GM12878 (cell line): ENCODE measurements at regions not wholly inside any gene's neighbourhood (a gene's known extent, or its start where the extent isn't known, plus 50 kb on each side); places are given as distances from the start of the nearest gene placed in this dataset.

ENCODE experiments used
- ATAC-seq: fragments of 200-7000 bp; cut with Tn5 transposase; 3 replicates; pipeline ENCODE4 v1.9.1; 2020; ENCODE audit warnings: mild to moderate bottlenecking, moderate library complexity
- BruUV-seq: library from RNA; stranded (reverse); fragments of 400-500 nt; replicated peaks from 2 replicates; lab custom pipeline; 2021; lab: Mats Ljungman, UMichigan
- CTCF ChIA-PET: fragments of 300-600 bp; sonication (Branson Sonifier 250); formaldehyde crosslinking; extraction: SDS; loops from one replicate; lab custom pipeline; 2021; ENCODE audit warnings: inconsistent platforms; lab: Yijun Ruan, JAX
- POLR2A ChIA-PET: fragments of 350-600 bp; formaldehyde crosslinking; extraction: SDS; loops from one replicate; lab custom pipeline; 2021; ENCODE audit warnings: inconsistent platforms; lab: Charles Lee
- RAD21 ChIA-PET: fragments of 300-600 bp; sonication (Branson Sonifier 250); formaldehyde crosslinking; loops from one replicate; lab custom pipeline; 2023; ENCODE audit warnings: antibody characterized with exemption; ENCODE audit not compliant: unreplicated experiment; lab: Charles Lee
- SMC1A ChIA-PET: fragments of 300-600 bp; sonication (Branson Sonifier 250); formaldehyde crosslinking; loops from one replicate; lab custom pipeline; 2023; ENCODE audit not compliant: unreplicated experiment, uncharacterized antibody; lab: Charles Lee
- DNase-seq: peaks from one replicate; pipeline ENCODE4 v3.0.0-alpha.2; 2011; ENCODE audit warnings: low read depth, low spot score
- FAIRE-seq: peaks from 3 replicates; lab custom pipeline; 2011; peaks lifted over from hg19 to GRCh38; lab: Jason Lieb, UNC
- H2AFZ ChIP-seq: 2 replicates; pipeline ENCODE4 v1.6.0; 2011; ENCODE audit warnings: low read depth, low read length, control low read depth; ENCODE audit not compliant: control insufficient read depth
- H3K27ac ChIP-seq: 2 replicates; pipeline ENCODE4 v1.5.1; 2011; ENCODE audit warnings: control low read depth; ENCODE audit not compliant: control insufficient read depth, insufficient read depth
- H3K27me3 ChIP-seq, 2 experiments: replicated peaks in 1 of 2; 2 replicates each; pipeline versions ENCODE4 v1.6.0 to v1.6.1; 2011; ENCODE audit warnings: low read length in 1 of 2; ENCODE audit not compliant: control insufficient read depth in 2 of 2, insufficient read depth in 2 of 2
- H3K36me3 ChIP-seq, 2 experiments: 2 replicates each; pipeline ENCODE4 v1.5.1; 2011; ENCODE audit warnings: low read length in 1 of 2; ENCODE audit not compliant: control insufficient read depth in 2 of 2, insufficient read depth in 2 of 2
- H3K4me1 ChIP-seq: 2 replicates; pipeline ENCODE4 v1.6.1; 2011; ENCODE audit warnings: mild to moderate bottlenecking, low read length, moderate library complexity, mixed read lengths; ENCODE audit not compliant: control insufficient read depth, insufficient read depth
- H3K4me2 ChIP-seq: 2 replicates; pipeline ENCODE4 v1.6.0; 2011; ENCODE audit warnings: control low read depth; ENCODE audit not compliant: control insufficient read depth, insufficient read depth
- H3K4me3 ChIP-seq: fragments of 200-600 bp; sonication (generic); 2 replicates; pipeline ENCODE4 v1.5.1; 2016
- H3K79me2 ChIP-seq: 2 replicates; pipeline ENCODE4 v1.6.0; 2011; ENCODE audit warnings: low read length; ENCODE audit not compliant: control insufficient read depth, insufficient read depth
- H3K9ac ChIP-seq: 2 replicates; pipeline ENCODE4 v1.8.0; 2011; ENCODE audit warnings: low read length, control low read depth, mixed read lengths; ENCODE audit not compliant: control insufficient read depth, insufficient read depth
- H3K9me3 ChIP-seq: replicated peaks from 3 replicates; pipeline ENCODE4 v1.5.1; 2011; ENCODE audit warnings: mild to moderate bottlenecking, low read length; ENCODE audit not compliant: control insufficient read depth, insufficient read depth
- H4K20me1 ChIP-seq: 2 replicates; pipeline ENCODE4 v1.6.0; 2011; ENCODE audit not compliant: control insufficient read depth, insufficient read depth
- ASH2L ChIP-seq: fragments of 300-600, 200-600 bp; sonication (generic); IDR thresholded peaks from 2 replicates; pipeline ENCODE4 v1.6.1; 2017; ENCODE audit warnings: low read depth, mild to moderate bottlenecking, borderline replicate concordance
- ATF7 ChIP-seq: fragments of 450-650 bp; IDR thresholded peaks from 2 replicates; pipeline ENCODE4 v1.6.1; 2016; ENCODE audit warnings: low read depth, mild to moderate bottlenecking
- BHLHE40 ChIP-seq, 2 experiments: fragments of 450-650 bp in 1 of 2; IDR thresholded peaks; 2 replicates each; pipeline ENCODE4 v1.6.1; 2011 to 2017; ENCODE audit warnings: low read depth in 2 of 2, borderline replicate concordance in 1 of 2, improper control_type of control experiment in 1 of 2, low read length in 1 of 2, mild to moderate bottlenecking in 1 of 2
- CHD1 ChIP-seq: IDR thresholded peaks from 2 replicates; pipeline ENCODE4 v1.6.1; 2012; ENCODE audit warnings: low read depth, low read length, improper control_type of control experiment
- ETV6 ChIP-seq, 2 experiments: fragments of 450-650 bp in 1 of 2; IDR thresholded peaks in 1 of 2; conservative IDR thresholded peaks in 1 of 2; 2 replicates each; pipeline ENCODE4 v1.6.1; 2014; ENCODE audit warnings: antibody characterized with exemption in 1 of 2, borderline replicate concordance in 1 of 2, low read depth in 1 of 2, mild to moderate bottlenecking in 1 of 2, moderate library complexity in 1 of 2
- HCFC1 ChIP-seq: fragments of 150-350 bp; IDR thresholded peaks from 2 replicates; pipeline ENCODE4 v1.6.1; 2014; ENCODE audit warnings: low read length
- MYB ChIP-seq: fragments of 150-350 bp; IDR thresholded peaks from 2 replicates; pipeline ENCODE4 v1.6.1; 2014; ENCODE audit warnings: mild to moderate bottlenecking, low read depth, low read length, borderline replicate concordance
- NFYA ChIP-seq: IDR thresholded peaks from 2 replicates; pipeline ENCODE4 v1.6.1; 2011; ENCODE audit warnings: low read depth, mild to moderate bottlenecking, low read length, improper control_type of control experiment, borderline replicate concordance
- NR2C1 ChIP-seq: fragments of 450-650 bp; IDR thresholded peaks from 2 replicates; pipeline ENCODE4 v1.6.1; 2017; ENCODE audit warnings: antibody characterized with exemption, mild to moderate bottlenecking, moderate library complexity
- NR2F1 ChIP-seq: fragments of 450-650 bp; conservative IDR thresholded peaks from 2 replicates; pipeline ENCODE4 v1.6.1; 2017; ENCODE audit warnings: mild to moderate bottlenecking
- PAX5 ChIP-seq: IDR thresholded peaks from 2 replicates; pipeline ENCODE4 v1.6.1; 2011; ENCODE audit warnings: low read depth, low read length, borderline replicate concordance
- PML ChIP-seq: IDR thresholded peaks from 2 replicates; pipeline ENCODE4 v1.6.1; 2012; ENCODE audit warnings: low read length, inconsistent platforms
- SMAD5 ChIP-seq: IDR thresholded peaks from 2 replicates; pipeline ENCODE4 v1.6.1; 2016; ENCODE audit warnings: antibody characterized with exemption, low read depth
- SUZ12 ChIP-seq: fragments of 200-600 bp; sonication (generic); IDR thresholded peaks from one replicate; pipeline ENCODE4 v1.6.1; 2018; ENCODE audit warnings: antibody characterized with exemption, mild to moderate bottlenecking; ENCODE audit not compliant: unreplicated experiment
- ZZZ3 ChIP-seq: IDR thresholded peaks from 2 replicates; pipeline ENCODE4 v1.6.1; 2011; ENCODE audit warnings: low read depth; ENCODE audit not compliant: control insufficient read depth, insufficient read length
- WGBS: methylation state at CpG from one replicate; pipeline ENCODE4 v1.1.6; 2016; ENCODE audit warnings: low lambda C conversion rate; ENCODE audit not compliant: insufficient replicate concordance, insufficient coverage; ENCODE audit errors: missing lambda C conversion rate; 5-methylcytosine and 5-hydroxymethylcytosine counted together
- in situ Hi-C: fragments of 300-500 bp; cut with MboI; formaldehyde crosslinking; loops from 9 replicates; pipeline ENCODE4 v1.14.3; 2018; ENCODE audit warnings: mixed read lengths
- intact Hi-C: fragments of 100-400 bp; cut with micrococcal nuclease; formaldehyde crosslinking; loops from one replicate; pipeline ENCODE4 v1.14.2; 2022; ENCODE audit not compliant: unreplicated experiment
- TF ChIP-seq, protein P1 (sequence below), 3 experiments: IDR thresholded peaks in 2 of 3; conservative IDR thresholded peaks in 1 of 3; 2 replicates each; pipeline ENCODE4 v1.5.1; 2011; ENCODE audit warnings: low read depth in 3 of 3, low read length in 3 of 3, mild to moderate bottlenecking in 3 of 3, control low read depth in 2 of 3, moderate library complexity in 2 of 3, inconsistent platforms in 1 of 3, mixed read lengths in 1 of 3; ENCODE audit not compliant: control insufficient read depth in 2 of 3, insufficient read depth in 1 of 3; ENCODE audit errors: extremely low read depth in 1 of 3

DNA sequence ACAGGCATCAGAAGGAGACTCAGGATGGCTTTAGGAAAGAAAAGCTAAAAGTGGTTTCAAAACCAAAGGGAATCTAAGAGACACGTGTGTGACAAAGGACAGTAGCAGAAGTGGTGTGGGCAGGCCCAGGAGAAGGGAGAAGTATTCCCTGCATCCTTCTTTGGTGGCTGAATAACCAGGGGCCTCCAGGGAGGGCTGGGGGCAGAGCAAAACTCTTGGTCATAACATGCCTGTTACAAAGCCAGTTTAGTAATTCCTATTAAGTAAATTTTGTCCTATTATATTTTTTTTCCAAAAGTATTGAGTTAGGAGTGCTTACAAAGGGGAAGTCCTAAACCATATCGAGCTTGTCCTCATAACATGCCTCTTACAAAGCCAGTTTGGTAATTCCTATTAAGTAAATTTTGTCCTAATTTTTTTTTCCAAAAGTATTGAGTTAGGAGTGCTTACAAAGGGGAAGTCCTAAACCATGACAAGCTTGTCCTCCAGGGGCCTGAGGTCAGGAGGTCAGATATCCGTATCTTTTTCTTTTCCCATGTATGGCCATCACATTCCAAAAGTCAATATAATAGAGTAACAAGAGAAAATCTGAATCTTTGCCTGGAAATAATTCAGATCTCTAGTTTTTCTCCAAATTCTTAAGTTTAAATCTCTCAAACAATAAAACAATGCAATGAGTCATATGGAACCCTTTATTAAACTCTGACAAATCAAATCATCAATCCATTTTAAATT, 509.2 kb downstream of the LTN1 start:
- RAD21 ChIA-PET = no interaction called here
- Histone ChIP-seq H3K9ac (no peak overlapping the region), H3K79me2 (no peaks in the 10 kb centered on the region), H3K27me3 (no peaks in the 10 kb centered on the region), H3K4me3 (no peak overlapping the region), H4K20me1 (no peaks in the 10 kb centered on the region), H3K36me3 (no peaks in the 10 kb centered on the region), H3K4me2 (no peak overlapping the region), H3K27ac (no peak overlapping the region), H2AFZ (no peak overlapping the region), H3K9me3 (no peaks in the 10 kb centered on the region), H3K4me1 (no peaks in the 10 kb centered on the region)
- no TSS peak for BruUV-seq
- ATAC-seq (no peak), FAIRE-seq (no peak), DNase-seq (no peak)
- CTCF ChIA-PET = no interaction called here
- TF ChIP-seq SMAD5 (no peak), PAX5 (no peak), BHLHE40 (IDR thresholded peaks at IDR 0.05; ENCODE audit: borderline replicate concordance in 1 of 2, low read depth in 2 of 2, low read length in 1 of 2) (no peak), NFYA (no peak), PML (no peak), HCFC1 (no peak), CHD1 (no peak), NR2F1 (no peak), ETV6 (conservative IDR thresholded peaks at IDR 0.05 in 1 of 2, IDR thresholded peaks at IDR 0.05 in 1 of 2; ENCODE audit: borderline replicate concordance in 1 of 2, low read depth in 1 of 2) (no peak), NR2C1 (no peak), SUZ12 (no peak), ATF7 (no peak), MYB (no peak), ZZZ3 (no peak), ASH2L (no peak)
- TF ChIP-seq, protein P1, sequence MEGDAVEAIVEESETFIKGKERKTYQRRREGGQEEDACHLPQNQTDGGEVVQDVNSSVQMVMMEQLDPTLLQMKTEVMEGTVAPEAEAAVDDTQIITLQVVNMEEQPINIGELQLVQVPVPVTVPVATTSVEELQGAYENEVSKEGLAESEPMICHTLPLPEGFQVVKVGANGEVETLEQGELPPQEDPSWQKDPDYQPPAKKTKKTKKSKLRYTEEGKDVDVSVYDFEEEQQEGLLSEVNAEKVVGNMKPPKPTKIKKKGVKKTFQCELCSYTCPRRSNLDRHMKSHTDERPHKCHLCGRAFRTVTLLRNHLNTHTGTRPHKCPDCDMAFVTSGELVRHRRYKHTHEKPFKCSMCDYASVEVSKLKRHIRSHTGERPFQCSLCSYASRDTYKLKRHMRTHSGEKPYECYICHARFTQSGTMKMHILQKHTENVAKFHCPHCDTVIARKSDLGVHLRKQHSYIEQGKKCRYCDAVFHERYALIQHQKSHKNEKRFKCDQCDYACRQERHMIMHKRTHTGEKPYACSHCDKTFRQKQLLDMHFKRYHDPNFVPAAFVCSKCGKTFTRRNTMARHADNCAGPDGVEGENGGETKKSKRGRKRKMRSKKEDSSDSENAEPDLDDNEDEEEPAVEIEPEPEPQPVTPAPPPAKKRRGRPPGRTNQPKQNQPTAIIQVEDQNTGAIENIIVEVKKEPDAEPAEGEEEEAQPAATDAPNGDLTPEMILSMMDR (IDR thresholded peaks at IDR 0.05 in 2 of 3, conservative IDR thresholded peaks at IDR 0.05 in 1 of 3; ENCODE audit: control insufficient read depth in 2 of 3, extremely low read depth in 1 of 3, insufficient read depth in 1 of 3, low read depth in 3 of 3, low read length in 3 of 3) = no peak
- in situ Hi-C loops = no loop called here
- POLR2A ChIA-PET = no interaction called here
- SMC1A ChIA-PET = no interaction called here
- intact Hi-C loops = no loop called here
- 5% methylated on average over 3 of the region's 3 CpGs for WGBS
